Keratinocyte (primary cell): ENCODE measurements at regions not wholly inside any gene's neighbourhood (a gene's known extent, or its start where the extent isn't known, plus 50 kb on each side); places are given as distances from the start of the nearest gene placed in this dataset.

Experiments
- DNase-seq: peaks from one replicate; pipeline ENCODE4 v3.0.0-alpha.2; 2011; ENCODE audit warnings: low read depth, missing footprints, low spot score
- FAIRE-seq: peaks from 2 replicates; lab custom pipeline; 2011; peaks lifted over from hg19 to GRCh38; lab: Jason Lieb, UNC
- H2AFZ ChIP-seq: 2 replicates; pipeline ENCODE4 v1.6.0; 2012; ENCODE audit warnings: low read length, control low read depth, inconsistent platforms; ENCODE audit not compliant: control insufficient read depth
- H3K27ac ChIP-seq: 2 replicates; pipeline ENCODE4 v1.5.1; 2011; ENCODE audit warnings: low read length; ENCODE audit not compliant: control insufficient read depth, insufficient read depth
- H3K27me3 ChIP-seq: 3 replicates; pipeline ENCODE4 v1.6.0; 2011; ENCODE audit warnings: low read length; ENCODE audit not compliant: control insufficient read depth, insufficient read depth; ENCODE audit errors: extremely low read depth
- H3K36me3 ChIP-seq, 2 experiments: 2 replicates in 1 of 2; 3 replicates in 1 of 2; pipeline ENCODE4 v1.5.1; 2011; ENCODE audit warnings: low read length in 2 of 2, mild to moderate bottlenecking in 1 of 2; ENCODE audit not compliant: control insufficient read depth in 2 of 2, insufficient read depth in 2 of 2; ENCODE audit errors: extremely low read depth in 1 of 2
- H3K4me1 ChIP-seq: 3 replicates; pipeline ENCODE4 v1.5.1; 2011; ENCODE audit warnings: low read length; ENCODE audit not compliant: control insufficient read depth, insufficient read depth; ENCODE audit errors: extremely low read depth
- H3K4me2 ChIP-seq: 3 replicates; pipeline ENCODE4 v1.6.0; 2011; ENCODE audit warnings: low read depth, low read length; ENCODE audit not compliant: control insufficient read depth, insufficient read depth; ENCODE audit errors: extremely low read depth
- H3K4me3 ChIP-seq, 3 experiments: fragments of 200-600 bp in 1 of 3; sonication (generic) in 1 of 3; 2 replicates in 2 of 3; 3 replicates in 1 of 3; pipeline ENCODE4 v1.5.1; 2011 to 2016; ENCODE audit warnings: low read length in 3 of 3, mild to moderate bottlenecking in 3 of 3, control low read depth in 2 of 3, inconsistent platforms in 1 of 3, low read depth in 1 of 3, mixed read lengths in 1 of 3, mixed run types in 1 of 3, moderate library complexity in 1 of 3; ENCODE audit not compliant: control insufficient read depth in 2 of 3, insufficient read depth in 2 of 3; ENCODE audit errors: extremely low read depth in 1 of 3
- H3K79me2 ChIP-seq: 2 replicates; pipeline ENCODE4 v1.6.0; 2012; ENCODE audit warnings: low read length; ENCODE audit not compliant: control insufficient read depth, insufficient read depth
- H3K9ac ChIP-seq: 3 replicates; pipeline ENCODE4 v1.6.0; 2011; ENCODE audit warnings: low read length; ENCODE audit not compliant: control insufficient read depth, insufficient read depth; ENCODE audit errors: extremely low read depth
- H3K9me1 ChIP-seq: 3 replicates; pipeline ENCODE4 v1.6.0; 2011; ENCODE audit warnings: low read length; ENCODE audit not compliant: control insufficient read depth, insufficient read depth; ENCODE audit errors: extremely low read depth
- H3K9me3 ChIP-seq: 2 replicates; pipeline ENCODE4 v1.5.1; 2012; ENCODE audit warnings: low read depth, low read length; ENCODE audit not compliant: control insufficient read depth
- H4K20me1 ChIP-seq: 3 replicates; pipeline ENCODE4 v1.6.0; 2011; ENCODE audit warnings: low read length; ENCODE audit not compliant: control insufficient read depth, insufficient read depth; ENCODE audit errors: extremely low read depth
- EZH2 ChIP-seq: IDR thresholded peaks from one replicate; pipeline ENCODE4 v1.6.1; 2012; ENCODE audit warnings: inconsistent platforms, mild to moderate bottlenecking, low read length, moderate library complexity
- dilution Hi-C: fragments of 300-500 bp; cut with MboI; formaldehyde crosslinking; loops from one replicate; pipeline ENCODE4 v1.7.0; 2020; ENCODE audit warnings: low sequenced_read_pairs; ENCODE audit not compliant: extremely low pct_ligation_motif_present
- TF ChIP-seq, protein P1 (sequence below), 3 experiments: IDR thresholded peaks in 1 of 3; conservative IDR thresholded peaks in 1 of 3; optimal IDR thresholded peaks in 1 of 3; 2 replicates in 2 of 3; 3 replicates in 1 of 3; pipeline versions ENCODE3 to v1.5.1; 2011; ENCODE audit warnings: low read length in 3 of 3, mild to moderate bottlenecking in 3 of 3, moderate library complexity in 2 of 3, control low read depth in 1 of 3, inconsistent platforms in 1 of 3; ENCODE audit not compliant: insufficient read depth in 2 of 3; ENCODE audit errors: extremely low read depth in 1 of 3

GRCh38 chr11:33492596-33492995, 208.0 kb downstream of the C11orf91 start:
- no peak overlapping the region for H3K9ac ChIP-seq
- no peak overlapping the region for H3K4me2 ChIP-seq
- peak; percentile 36 for FAIRE-seq
- H4K20me1 ChIP-seq: no peaks in the 10 kb centered on the region
- H3K79me2 ChIP-seq: no peaks in the 10 kb centered on the region
- H3K9me3 ChIP-seq: no peaks in the 10 kb centered on the region
- no peak overlapping the region for H2AFZ ChIP-seq
- no peaks in the 10 kb centered on the region for H3K36me3 ChIP-seq
- no peak for DNase-seq
- H3K4me1 ChIP-seq: no peaks in the 10 kb centered on the region
- dilution Hi-C loops: no loop called here
- H3K9me1 ChIP-seq: no peaks in the 10 kb centered on the region
- H3K27ac ChIP-seq: no peak overlapping the region
- H3K4me3 ChIP-seq: no peak overlapping the region
- no peaks in the 10 kb centered on the region for H3K27me3 ChIP-seq
- TF ChIP-seq EZH2: no peak
- TF ChIP-seq, protein P1, sequence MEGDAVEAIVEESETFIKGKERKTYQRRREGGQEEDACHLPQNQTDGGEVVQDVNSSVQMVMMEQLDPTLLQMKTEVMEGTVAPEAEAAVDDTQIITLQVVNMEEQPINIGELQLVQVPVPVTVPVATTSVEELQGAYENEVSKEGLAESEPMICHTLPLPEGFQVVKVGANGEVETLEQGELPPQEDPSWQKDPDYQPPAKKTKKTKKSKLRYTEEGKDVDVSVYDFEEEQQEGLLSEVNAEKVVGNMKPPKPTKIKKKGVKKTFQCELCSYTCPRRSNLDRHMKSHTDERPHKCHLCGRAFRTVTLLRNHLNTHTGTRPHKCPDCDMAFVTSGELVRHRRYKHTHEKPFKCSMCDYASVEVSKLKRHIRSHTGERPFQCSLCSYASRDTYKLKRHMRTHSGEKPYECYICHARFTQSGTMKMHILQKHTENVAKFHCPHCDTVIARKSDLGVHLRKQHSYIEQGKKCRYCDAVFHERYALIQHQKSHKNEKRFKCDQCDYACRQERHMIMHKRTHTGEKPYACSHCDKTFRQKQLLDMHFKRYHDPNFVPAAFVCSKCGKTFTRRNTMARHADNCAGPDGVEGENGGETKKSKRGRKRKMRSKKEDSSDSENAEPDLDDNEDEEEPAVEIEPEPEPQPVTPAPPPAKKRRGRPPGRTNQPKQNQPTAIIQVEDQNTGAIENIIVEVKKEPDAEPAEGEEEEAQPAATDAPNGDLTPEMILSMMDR (optimal IDR thresholded peaks at IDR 0.05 in 1 of 3, IDR thresholded peaks at IDR 0.05 in 1 of 3, conservative IDR thresholded peaks at IDR 0.05 in 1 of 3; ENCODE audit: extremely low read depth in 1 of 3, insufficient read depth in 2 of 3, low read length in 3 of 3): no peak

DNA sequence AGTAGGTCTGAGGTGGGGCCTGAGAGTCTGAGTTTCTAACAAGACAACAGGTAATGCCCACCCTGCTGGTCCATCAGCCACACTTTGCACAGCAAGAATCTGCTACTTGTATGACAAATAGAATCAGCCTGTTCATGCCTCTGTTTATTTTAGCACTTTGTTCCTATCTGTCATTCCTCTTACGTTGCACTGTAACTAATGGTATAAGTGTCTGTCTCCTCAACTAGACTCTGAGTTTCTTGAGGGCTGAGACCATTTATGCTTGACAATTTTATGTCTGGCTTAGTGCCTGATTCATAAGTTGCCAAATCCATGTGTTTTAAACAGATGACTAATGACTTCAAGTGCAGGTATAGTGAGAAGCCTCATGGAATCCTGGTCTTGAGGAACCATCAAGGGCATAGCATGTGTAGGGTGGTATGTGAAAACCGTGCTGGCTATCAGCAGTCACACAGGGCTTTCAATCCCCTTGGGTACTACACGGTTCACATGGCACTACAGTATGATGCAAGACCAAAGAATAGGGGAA, 209.7 kb downstream of the C11orf91 start:
- dilution Hi-C loops: no loop called here

More for the DNA sequence above, 209.7 kb downstream of the C11orf91 start:
- Histone ChIP-seq H3K79me2 (no peaks in the 10 kb centered on the region), H3K4me2 (no peak overlapping the region), H3K27ac (no peak overlapping the region), H3K9ac (no peak overlapping the region), H2AFZ (no peak overlapping the region), H3K9me1 (no peaks in the 10 kb centered on the region), H3K4me1 (no peaks in the 10 kb centered on the region), H3K36me3 (no peaks in the 10 kb centered on the region), H3K4me3 (no peak overlapping the region), H4K20me1 (no peaks in the 10 kb centered on the region), H3K9me3 (no peaks in the 10 kb centered on the region), H3K27me3 (no peaks in the 10 kb centered on the region)
- no peak for TF ChIP-seq EZH2
- TF ChIP-seq, protein P1 (optimal IDR thresholded peaks at IDR 0.05 in 1 of 3, IDR thresholded peaks at IDR 0.05 in 1 of 3, conservative IDR thresholded peaks at IDR 0.05 in 1 of 3; ENCODE audit: extremely low read depth in 1 of 3, insufficient read depth in 2 of 3, low read length in 3 of 3): no peak
- DNase-seq (no peak), FAIRE-seq (no peak)
